ENCODE measurements at regions not wholly inside any gene's neighbourhood (a gene's known extent, or its start where the extent isn't known, plus 50 kb on each side); places are given as distances from the start of the nearest gene placed in this dataset.

DNA sequence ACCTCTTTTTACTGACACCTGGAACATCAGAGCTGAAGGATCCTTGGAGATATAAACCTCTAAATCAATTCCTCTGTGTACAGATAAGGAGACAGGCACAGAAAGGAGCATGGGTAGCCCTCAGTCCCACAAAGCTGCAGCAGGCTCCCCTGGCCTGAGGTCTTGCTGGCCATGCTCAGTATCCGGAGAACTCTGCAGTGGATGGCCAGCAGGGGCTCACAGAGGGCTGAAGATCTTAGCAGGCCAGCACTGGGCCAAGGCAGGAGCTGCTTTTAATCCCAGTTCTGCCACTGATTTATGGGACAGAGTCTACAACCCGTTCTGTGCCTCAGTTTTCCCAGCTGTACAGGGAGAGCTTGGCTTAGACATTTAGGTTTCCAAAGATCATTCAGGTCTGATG is 52.6 kb upstream of the LRRC32 start:
- H3K23me2 ChIP-seq (ENCODE audit: low read depth, low read length), result no peaks in the 10 kb centered on the region
- TF ChIP-seq NRF1 (IDR thresholded peaks at IDR 0.05; ENCODE audit: low read depth, low read length) (no peak), JUN (IDR thresholded peaks at IDR 0.05; ENCODE audit: low read depth, low read length) (no peak), RAD21 (IDR thresholded peaks at IDR 0.05 in 1 of 2, conservative IDR thresholded peaks at IDR 0.05 in 1 of 2; ENCODE audit: low read depth in 2 of 2, low read length in 2 of 2) (peak; percentile 7 to 33; a peak in 1 of 4 replicates)
- TF ChIP-seq, protein P1, sequence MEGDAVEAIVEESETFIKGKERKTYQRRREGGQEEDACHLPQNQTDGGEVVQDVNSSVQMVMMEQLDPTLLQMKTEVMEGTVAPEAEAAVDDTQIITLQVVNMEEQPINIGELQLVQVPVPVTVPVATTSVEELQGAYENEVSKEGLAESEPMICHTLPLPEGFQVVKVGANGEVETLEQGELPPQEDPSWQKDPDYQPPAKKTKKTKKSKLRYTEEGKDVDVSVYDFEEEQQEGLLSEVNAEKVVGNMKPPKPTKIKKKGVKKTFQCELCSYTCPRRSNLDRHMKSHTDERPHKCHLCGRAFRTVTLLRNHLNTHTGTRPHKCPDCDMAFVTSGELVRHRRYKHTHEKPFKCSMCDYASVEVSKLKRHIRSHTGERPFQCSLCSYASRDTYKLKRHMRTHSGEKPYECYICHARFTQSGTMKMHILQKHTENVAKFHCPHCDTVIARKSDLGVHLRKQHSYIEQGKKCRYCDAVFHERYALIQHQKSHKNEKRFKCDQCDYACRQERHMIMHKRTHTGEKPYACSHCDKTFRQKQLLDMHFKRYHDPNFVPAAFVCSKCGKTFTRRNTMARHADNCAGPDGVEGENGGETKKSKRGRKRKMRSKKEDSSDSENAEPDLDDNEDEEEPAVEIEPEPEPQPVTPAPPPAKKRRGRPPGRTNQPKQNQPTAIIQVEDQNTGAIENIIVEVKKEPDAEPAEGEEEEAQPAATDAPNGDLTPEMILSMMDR (IDR thresholded peaks at IDR 0.05; ENCODE audit: control extremely low read depth in 1 of 3, insufficient read depth in 1 of 3, low read depth in 1 of 3, low read length in 3 of 3), result peak in 2 of 3 experiments; percentile 14 to 26; a peak in 2 of 4 replicates
- H3K56ac ChIP-seq (replicated peaks; ENCODE audit: insufficient read length, low read depth, low read length), result no peak overlapping the region
- no peaks in the 10 kb centered on the region; a peak in 2 of 7 replicates for H3K27me3 ChIP-seq (replicated peaks in 1 of 4; ENCODE audit: control insufficient read depth in 3 of 4, extremely low read depth in 1 of 4, insufficient read depth in 3 of 4, low read length in 3 of 4)
- H3K4me1 ChIP-seq (replicated peaks in 1 of 4; ENCODE audit: control insufficient read depth in 3 of 4, insufficient read depth in 4 of 4, low read length in 3 of 4), result peaks cover 0 to 2% (median 0%) of the 10 kb centered on the region in 4 experiments; a peak in 1 of 7 replicates
- no peak overlapping the region for H4K8ac ChIP-seq (ENCODE audit: extremely low read depth, insufficient read depth, low read length)
- no peak overlapping the region for H2BK5ac ChIP-seq (ENCODE audit: low read depth, low read length)
- H2BK15ac ChIP-seq (ENCODE audit: low read length), result no peak overlapping the region
- H2BK12ac ChIP-seq (ENCODE audit: low read depth, low read length), result no peak overlapping the region
- H4K5ac ChIP-seq (ENCODE audit: insufficient read length, low read depth, low read length), result no peak overlapping the region
- 67% methylated on average over 2 of the region's 2 CpGs; no CpG with 5 or more reads in 1 of the 2 experiments for WGBS, 2 experiments (ENCODE audit: extremely low coverage in 1 of 2, insufficient coverage in 1 of 2, insufficient read length in 1 of 2, insufficient replicate concordance in 2 of 2, low coverage in 1 of 2, low lambda C conversion rate in 2 of 2, missing lambda C conversion rate in 1 of 2)
- DNase-seq (ENCODE audit: low read depth in 1 of 2, low spot score in 2 of 2), result no peak
- no peaks in the 10 kb centered on the region for H3K79me2 ChIP-seq (ENCODE audit: control insufficient read depth in 1 of 2, insufficient read depth in 2 of 2, low read length in 2 of 2)
- H3K9ac ChIP-seq (replicated peaks in 1 of 4; ENCODE audit: extremely low read depth in 1 of 4, low read depth in 3 of 4, low read length in 3 of 4), result no peak overlapping the region
- H3K23ac ChIP-seq (ENCODE audit: insufficient read length), result no peak overlapping the region
- no peaks in the 10 kb centered on the region for H3K9me3 ChIP-seq (ENCODE audit: insufficient read depth in 2 of 2, low read depth in 1 of 2, low read length in 1 of 2)
- no peak overlapping the region for H2AFZ ChIP-seq (ENCODE audit: low read length)
- H3K14ac ChIP-seq (ENCODE audit: insufficient read length), result no peak overlapping the region
- ChIA-PET POLR2A (ENCODE audit: partially characterized antibody) (interaction anchor here (0.7 kb wide), 1 partner anchor 59 kb away, joined by 3 read pairs; no protein-coding TSS in a partner anchor), CTCF (ENCODE audit: partially characterized antibody) (interaction anchor here (0.6 to 7.3 kb wide), 30 partner anchors 9 to 531 kb away, joined by 3 to 77 read pairs (median 6); partner anchors contain the start of gene TSKU)
- H3K4me2 ChIP-seq (ENCODE audit: insufficient read depth in 1 of 2, low read depth in 2 of 2, low read length in 2 of 2), result no peak overlapping the region
- H4K20me1 ChIP-seq (replicated peaks in 1 of 2; ENCODE audit: control insufficient read depth in 1 of 2, insufficient read depth in 2 of 2, low read length in 2 of 2), result no peaks in the 10 kb centered on the region
- no peak overlapping the region for H3K27ac ChIP-seq (ENCODE audit: low read depth, low read length)
- no peak overlapping the region for H3K4ac ChIP-seq (replicated peaks; ENCODE audit: insufficient read length, low read depth, low read length)
- H2BK120ac ChIP-seq (replicated peaks; ENCODE audit: low read depth, low read length), result no peak overlapping the region
- no peak overlapping the region for H3K18ac ChIP-seq (ENCODE audit: extremely low read depth, low read length)
- no peak overlapping the region for H2AK5ac ChIP-seq (ENCODE audit: low read depth, low read length)
- H3K4me3 ChIP-seq (ENCODE audit: extremely low read depth in 1 of 4, insufficient read depth in 2 of 4, low read depth in 3 of 4, low read length in 4 of 4), result no peak overlapping the region
- no peaks in the 10 kb centered on the region for H3K79me1 ChIP-seq (ENCODE audit: low read depth, low read length)
- H3K36me3 ChIP-seq (ENCODE audit: control insufficient read depth in 2 of 4, insufficient read depth in 4 of 4, low read length in 3 of 4), result no peaks in the 10 kb centered on the region
- no peak for FAIRE-seq
- no peak overlapping the region for H2BK20ac ChIP-seq (ENCODE audit: low read length)
- no peak overlapping the region for H4K91ac ChIP-seq (replicated peaks; ENCODE audit: insufficient read length, low read length)
